GM19452 (cell line): ENCODE measurements at regions not wholly inside any gene's neighbourhood (a gene's known extent, or its start where the extent isn't known, plus 50 kb on each side); places are given as distances from the start of the nearest gene placed in this dataset.

ENCODE experiments used
- ATAC-seq: cut with Tn5 transposase; IDR thresholded peaks from one replicate; pipeline ENCODE4 v1.9.1; 2021; ENCODE audit not compliant: unreplicated experiment

DNA sequence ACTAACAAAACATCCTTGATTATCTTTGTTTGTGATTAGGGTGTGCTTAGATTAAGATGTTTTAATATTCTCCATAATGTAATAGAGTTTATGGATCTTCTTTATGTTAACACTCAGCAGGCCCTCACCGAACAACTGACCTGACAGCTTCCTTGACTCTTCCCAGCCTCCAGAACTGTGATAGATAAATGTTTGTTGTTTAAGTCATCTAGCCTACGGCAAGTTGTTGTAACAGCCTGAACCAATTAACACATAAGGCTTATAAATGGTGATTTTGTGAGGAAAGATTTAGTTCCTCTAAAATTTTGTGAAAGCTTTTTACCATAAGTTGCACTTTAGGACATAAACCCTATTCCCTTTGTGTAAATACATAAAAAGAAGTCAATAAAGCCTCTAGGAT lies 156.5 kb upstream of the DCN start:
- no peak for ATAC-seq

DNA sequence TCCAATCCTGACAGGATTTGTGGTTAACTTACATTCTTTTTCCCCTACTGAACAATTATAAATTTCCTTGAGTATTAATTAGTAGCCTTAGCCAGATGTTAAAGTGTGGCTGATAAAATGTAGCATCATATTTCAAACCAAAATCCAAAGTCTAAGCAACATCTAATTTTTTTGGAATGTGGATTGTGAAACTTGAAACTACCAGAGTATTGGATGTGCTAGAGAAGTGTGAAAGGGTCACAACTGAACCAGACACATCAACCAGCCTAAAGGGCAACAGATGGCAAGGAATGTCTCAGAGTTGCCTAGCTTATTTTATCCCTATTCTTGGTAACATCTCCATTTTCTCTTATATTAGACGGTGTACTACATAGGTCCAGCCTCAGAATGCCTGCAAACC lies 153.1 kb upstream of the DCN start:
- no peak for ATAC-seq

DNA sequence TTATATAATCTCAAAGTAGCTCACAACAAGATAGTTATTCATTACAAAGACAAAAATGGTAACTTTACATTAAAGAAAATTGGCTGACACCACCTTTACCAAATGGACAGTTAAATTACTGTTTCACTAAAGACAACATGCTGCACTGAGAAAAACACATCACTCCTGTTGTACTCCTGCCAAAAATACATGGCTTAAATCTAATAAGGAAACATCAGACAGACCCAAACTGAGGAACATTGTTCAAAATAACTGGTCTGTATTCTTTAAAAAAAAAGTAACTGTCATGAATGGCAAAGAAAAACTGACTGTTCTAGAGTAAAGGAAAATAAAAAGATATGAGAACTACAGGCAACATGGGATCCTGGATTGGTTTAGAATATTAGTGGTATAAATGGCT lies 151.3 kb upstream of the DCN start:
- ATAC-seq, result no peak

DNA sequence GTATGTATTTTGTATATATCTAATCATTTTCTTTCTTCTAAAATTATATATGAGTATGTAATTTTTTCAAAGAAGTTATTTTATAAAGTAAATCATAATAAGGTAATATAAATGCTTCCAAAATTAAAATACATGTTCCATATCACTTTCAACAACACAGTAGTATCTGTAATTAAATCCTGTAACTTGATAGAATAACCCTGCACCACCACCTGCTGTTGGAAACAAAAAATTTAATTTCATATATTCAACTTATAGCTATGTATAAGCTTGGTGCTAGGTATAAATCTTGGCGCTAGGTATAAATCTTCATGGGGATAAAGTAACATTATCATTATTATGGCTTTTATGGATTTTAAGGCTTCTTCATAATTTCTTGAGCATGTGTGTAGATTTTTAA lies 149.7 kb upstream of the DCN start:
- no peak for ATAC-seq

DNA sequence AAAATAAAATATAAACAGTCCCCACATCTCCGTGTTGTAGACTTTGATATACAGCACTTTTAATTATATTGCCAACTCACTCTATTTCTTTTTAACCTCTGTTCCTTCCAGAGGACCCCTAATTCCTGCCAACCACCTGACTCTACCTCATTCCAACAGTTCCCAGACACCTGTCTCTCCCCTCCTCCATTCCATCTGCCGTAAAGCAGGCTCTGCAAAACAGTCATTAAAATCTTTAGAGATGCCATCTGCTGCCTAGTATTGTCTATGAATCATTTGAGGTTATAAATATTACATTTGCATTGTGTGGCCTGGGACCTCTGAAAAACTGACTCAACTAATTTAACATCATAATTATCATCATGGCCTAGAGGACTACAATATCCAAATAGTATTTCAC lies 148.8 kb upstream of the DCN start:
- ATAC-seq, result no peak

DNA sequence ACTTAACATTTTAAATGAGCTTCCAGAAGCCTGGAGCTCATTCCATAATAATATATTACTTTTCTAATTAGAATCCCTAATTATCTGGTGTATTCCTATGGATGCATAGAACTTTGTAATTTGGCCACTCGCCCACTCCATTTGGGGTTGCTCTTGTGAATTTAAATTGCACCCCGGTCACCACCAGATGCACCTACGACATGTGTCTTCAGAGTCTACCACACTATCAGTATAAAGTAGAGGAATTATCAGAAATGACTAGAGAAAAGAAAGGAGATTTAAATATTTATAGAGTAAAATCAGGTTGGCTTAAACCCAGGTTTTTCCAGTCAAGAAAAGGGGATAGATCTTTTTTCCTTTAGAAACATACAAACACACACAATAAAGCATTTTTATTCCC lies 145.8 kb upstream of the DCN start:
- no peak for ATAC-seq

DNA sequence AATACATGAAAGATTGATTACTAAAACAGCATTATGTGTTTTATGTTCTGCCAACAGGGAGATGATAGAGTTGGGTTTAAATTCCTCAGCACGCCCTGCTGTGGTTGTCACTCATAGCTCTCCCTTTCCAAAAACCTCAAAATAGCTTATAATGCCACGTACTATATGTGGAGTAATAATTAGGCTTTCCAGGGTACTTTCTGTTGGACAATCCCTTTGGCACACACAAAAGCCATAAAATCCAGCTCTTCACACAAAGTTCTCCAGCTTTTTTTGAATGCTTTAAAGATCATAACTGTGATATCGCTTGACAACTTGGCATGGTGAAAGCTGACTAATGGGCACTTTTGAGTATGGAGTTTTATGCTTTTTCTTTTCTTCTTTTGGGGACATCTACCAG lies 145.3 kb upstream of the DCN start:
- ATAC-seq, result no peak

DNA sequence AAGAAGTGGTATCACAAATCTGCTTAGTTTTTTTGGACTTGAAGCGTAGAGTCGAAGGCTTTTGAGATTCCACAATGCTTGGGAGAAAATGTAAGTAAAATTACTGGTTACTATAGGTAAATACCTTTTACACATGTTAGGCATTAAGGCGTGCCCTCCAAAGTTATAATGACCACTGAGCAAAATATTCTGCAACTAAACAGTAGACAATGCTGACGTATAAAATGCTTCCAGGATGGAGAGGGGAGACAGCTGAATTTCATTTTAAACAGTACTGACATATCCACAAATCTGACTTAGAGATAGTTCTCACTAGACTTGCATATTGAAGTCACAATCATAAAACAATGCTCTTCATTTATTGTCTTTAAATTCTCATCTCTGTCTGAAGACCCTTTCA lies 144.5 kb upstream of the DCN start:
- ATAC-seq, result no peak

DNA sequence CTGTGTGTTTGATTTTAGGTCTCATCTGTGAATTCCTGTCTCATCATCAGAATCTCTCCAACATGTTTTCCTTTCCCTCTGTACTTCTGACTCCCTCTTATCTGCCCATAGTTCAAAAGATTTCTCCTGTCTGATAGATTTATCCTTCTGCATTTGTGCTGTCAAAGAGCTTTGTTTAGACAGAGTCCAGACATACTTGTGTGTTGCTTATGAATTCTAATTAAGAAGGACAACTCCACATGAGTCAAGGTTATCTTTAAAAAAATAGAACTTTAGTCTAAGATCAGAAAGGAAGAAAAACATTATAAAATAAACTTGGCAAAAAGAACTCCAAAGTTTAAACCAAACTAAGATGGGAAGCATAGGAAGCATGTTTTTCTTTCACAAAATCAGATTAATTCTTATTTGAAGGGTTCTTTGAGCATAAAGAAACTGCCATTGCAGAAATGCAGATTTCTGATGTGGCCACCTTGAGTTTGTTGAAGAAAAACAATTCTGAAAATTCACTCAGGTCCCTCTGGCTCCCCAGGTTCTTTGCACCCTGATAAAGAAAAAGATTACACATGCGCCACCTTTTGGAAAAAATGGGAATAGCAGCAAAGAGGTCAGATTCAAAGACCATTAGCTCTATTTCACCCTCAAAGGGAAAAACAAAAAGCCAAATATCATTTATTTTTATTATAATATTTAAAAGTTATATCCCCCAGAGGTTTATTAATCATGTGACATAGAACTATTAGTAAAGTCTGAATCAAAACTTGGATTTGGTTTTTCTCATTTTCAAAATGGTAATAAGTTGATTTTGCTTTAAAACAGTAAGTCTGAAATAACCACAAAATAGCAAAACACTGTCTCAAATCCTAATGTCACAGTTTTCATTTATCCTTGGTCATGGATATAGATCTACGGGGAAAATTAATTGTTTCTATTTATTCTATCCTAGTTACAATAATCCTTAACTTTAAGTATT lies 143.7 kb upstream of the DCN start:
- ATAC-seq, result no peak

DNA sequence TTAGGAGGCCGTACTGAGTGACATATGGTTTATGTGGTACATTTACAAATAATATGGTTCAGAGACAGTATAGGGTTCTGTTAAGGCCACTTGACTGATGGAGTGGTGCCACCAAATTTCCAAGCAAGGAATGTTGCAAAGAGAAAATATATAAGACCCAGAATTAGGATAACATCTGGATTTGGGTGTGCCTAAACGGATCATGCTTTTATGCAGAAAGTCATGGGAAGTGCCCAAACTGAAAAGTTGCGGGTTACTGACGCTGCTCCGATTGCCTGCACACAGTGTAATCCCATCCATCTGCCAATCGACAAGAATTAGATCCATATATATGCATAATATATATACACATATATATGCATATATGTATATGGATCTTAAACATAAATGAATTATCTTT lies 138.4 kb upstream of the DCN start:
- no peak for ATAC-seq

DNA sequence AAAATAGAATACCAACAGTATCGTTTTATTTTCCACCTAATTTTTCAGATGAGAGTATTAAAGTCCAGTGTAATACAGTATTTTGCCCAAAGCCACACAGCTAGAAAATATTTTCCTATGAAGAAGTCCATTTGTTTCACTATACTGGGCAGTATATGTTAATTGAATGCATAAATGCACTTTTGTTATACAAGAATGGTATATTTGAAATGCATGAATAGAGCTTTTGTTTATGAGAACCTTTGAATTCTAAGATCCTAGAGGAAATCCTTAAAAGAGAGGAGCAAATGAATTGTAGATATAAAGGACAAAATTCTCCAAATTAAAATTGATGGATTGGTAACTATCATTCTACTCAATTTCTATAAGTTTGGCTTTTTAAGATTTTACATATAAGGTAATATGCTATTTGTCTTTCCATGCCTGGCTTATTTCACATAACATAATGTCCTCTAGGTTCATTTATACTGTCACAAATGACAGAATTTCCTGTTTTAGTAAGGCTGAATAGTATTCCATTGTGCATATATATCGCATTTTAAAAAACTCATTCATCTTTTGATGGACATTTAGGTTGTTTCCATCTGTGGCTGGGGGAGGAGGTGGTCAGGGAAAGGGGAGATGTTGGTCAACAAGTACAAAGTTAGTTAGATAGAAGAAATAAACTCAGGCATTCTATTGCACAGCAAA lies 136.6 kb upstream of the DCN start:
- ATAC-seq, result no peak

DNA sequence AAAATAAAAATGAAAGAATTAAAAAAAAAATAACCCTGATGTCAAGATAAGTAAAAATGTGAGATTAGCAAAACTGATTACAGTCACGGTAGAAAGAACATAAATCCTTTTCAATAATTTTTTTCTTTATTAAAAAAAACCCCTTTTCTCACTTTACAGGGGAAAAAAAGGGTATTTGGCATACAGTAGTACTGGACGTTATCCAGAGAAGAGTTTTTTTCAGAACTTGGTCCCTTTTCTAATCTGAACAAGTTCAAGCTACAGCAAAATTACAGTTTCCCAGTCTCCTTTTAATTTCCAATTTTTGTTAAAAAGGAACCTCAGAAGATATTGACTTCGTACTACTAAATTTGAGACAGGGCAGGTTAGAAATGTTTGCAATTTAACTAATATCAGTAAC lies 134.7 kb upstream of the DCN start:
- ATAC-seq, result no peak

DNA sequence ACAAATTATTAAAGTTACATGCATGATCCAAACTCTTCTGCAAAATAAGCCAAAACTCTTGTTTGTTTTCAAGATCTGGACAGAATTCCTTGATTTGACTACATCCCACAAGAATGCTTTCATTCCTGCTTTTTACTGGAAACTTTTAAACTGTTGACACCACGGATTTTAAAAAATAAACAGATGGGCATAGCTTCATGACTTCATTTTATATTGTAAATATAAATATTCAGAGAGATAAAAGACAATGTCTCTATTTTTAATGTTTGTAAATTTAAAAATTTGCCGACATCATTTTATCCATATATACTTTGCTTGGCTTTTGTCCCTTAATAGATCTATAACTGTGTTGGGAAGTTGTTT lies 134.3 kb upstream of the DCN start:
- no peak for ATAC-seq

DNA sequence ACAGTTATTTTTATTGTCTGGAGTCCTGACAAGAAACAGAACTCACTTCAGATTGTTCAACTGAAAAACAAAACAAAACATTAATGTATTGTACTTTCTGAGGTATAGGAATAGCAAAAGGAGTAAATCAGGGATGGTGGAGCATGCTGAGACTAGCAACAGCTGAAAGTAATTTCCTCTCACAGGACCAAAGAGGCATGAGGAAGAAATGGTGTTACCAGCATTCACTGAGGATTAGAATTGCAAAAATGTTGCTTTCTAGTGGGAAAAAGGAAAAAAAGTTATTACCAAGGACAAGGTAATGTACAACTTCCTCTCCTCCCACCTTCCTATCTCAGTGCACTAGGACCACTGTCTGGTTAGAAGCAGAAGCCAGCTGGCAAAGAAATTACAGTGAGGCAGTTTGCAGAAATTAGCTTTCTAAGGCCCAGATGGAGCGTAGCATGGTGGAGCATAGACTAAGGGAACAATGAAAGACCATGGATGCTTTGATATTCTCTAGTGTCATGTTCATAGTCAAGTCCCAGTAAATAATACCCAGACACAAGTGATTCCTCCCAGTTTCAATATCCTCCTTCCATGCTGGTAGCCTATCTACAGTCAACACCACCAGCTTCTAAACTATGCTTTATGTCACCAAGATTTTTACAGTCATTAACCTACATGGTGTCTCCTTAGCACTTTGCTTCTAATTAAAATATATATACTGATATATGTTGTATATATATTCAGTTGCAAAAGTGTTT lies 133.7 kb upstream of the DCN start:
- no peak for ATAC-seq

DNA sequence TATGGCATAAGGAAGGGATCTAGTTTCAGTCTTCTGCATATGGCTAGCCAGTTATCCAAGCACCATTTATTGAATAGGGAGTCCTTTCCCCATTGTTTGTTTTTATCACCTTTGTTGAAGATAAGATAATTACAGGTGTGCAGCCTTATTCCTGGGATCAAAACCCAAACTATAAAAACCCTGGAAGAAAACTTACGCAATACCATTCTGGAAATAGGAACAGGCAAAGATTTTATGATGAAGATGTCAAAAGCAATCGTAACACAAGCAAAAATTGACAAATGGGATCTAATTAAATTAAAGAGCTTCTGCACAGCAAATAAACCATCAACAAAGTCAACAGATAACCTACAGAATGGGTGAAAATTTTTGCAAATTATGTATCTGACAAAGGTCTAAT lies 128.5 kb upstream of the DCN start:
- no peak for ATAC-seq

DNA sequence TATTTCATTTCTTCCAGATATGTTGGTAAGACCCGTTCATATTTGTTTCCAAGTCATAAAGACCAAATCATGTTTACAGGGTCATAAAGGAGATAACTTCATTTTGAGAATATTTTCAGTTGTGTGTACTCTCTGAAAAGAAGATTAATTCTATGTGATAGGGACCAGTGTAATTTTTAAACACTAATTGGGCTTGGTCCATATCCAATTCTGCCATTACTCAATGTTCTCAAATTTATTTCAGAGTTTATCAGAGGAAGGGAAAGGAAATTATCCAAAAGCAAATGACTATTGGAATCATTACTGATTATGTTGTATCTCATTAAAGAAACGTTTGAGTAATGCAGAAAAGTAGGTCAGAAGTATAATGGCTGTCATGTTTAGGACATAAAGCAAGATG lies 126.8 kb upstream of the DCN start:
- no peak for ATAC-seq

DNA sequence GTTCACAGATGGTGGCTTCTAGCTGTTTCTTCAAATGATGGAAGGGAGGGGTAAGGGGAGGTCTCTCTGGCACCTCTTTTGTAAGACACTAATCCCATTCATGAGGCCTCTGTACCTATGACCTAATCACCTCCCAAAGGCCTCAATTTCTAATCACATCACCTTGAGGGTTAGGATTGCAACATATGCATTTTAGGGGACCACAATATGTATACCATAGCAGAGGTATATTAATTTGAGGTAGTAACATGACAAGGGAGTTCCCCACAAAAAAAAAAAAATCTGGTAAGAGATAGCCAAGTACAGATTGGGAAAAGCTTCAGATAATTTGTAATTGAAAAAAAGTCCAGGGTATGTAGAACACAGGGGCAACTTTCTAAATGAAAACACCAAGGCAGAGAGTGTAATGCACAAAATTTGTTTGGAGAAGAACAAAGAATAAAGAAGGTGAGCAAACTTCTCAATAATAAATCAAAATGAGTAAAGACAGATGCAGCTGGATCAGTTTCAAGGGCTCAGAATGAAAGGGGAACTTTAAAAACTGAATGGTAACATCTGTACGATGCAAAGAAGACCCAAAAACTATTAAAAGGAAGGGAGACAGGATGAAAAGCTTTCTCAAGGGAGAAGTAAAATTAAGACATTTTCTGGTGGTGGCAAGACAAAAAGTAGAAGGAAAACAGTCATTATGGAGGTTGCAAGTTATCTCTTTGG lies 125.5 kb upstream of the DCN start:
- ATAC-seq, result no peak

DNA sequence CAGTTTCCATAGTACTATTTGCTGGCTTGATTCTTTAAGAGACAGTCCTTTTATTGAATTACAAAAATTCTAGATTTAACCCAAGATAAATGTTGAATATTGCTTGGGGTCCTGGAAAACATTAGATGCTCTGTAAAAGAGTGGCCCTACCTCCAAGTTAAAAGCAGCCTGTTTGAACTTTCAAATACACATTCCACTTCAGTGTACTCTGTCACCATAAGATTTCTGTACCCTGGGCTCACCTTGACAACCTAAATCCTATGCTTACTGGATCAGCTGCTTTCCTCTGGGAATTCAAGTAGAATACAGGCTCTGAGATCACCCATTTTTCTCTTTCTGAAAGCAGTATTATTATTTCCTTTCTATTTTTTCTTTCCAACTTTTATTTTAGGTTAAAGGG lies 107.7 kb upstream of the DCN start:
- no peak for ATAC-seq

DNA sequence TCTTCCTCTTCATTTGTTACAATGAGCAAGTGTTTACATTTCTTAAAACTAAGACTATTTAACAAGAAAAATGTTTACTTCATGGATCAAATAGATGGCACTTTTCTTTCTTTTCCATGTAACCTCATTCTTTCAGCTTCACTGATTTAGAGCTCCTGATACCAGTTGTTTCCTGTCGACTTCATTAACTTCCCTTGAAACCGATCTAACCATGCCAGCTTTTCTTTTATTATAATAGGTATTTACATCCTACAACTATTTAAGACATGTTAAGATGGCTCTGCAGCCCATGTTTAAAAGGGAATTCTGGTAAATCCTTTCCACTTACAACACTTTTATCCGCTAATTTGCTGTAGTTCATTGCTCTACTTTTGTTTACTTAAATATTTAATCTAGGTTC lies 107.3 kb upstream of the DCN start:
- no peak for ATAC-seq

DNA sequence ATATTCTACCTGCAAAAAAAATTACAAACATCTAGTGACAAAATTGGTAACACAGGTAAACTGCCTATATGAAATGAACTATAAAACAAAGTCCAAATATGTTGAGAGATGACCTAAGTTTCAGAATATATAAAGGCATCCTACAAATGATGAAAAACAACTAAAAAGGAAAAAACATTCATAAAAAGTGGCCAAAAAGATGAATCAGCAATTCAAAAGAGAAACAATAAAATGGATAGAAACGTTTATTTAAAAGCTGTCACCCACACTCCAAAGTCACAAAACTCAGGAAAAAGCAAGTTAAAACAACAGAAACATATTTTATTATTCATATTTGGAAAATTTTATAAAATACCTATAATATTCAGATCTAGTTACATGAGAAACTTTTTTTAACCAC lies 106.5 kb upstream of the DCN start:
- ATAC-seq, result no peak

DNA sequence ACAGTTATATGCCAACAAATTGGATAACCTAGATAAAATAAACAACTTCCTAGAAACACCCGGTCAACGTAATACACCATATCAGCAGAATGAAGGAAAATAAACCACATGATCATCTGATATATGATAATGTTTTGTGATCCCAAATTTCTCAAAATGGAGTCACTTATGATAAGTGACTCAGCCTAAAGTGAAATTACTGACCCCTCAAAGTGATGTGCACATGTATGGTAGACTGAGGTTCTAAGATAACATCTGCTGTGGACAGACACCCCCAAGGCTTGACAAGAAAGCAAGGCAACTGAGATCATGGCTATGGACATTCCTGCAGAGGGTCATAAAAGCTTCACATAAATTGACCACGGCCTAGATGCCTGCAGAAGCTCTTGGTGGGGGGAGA lies 105.1 kb upstream of the DCN start:
- ATAC-seq, result no peak
